ENCODE measurements at regions not wholly inside any gene's neighbourhood (a gene's known extent, or its start where the extent isn't known, plus 50 kb on each side); places are given as distances from the start of the nearest gene placed in this dataset.
"Not testable (repeated sequence)": the region's sequence is repeated elsewhere in the genome, so short reads cannot be mapped to it uniquely, and the experiment has no call there.

DNA sequence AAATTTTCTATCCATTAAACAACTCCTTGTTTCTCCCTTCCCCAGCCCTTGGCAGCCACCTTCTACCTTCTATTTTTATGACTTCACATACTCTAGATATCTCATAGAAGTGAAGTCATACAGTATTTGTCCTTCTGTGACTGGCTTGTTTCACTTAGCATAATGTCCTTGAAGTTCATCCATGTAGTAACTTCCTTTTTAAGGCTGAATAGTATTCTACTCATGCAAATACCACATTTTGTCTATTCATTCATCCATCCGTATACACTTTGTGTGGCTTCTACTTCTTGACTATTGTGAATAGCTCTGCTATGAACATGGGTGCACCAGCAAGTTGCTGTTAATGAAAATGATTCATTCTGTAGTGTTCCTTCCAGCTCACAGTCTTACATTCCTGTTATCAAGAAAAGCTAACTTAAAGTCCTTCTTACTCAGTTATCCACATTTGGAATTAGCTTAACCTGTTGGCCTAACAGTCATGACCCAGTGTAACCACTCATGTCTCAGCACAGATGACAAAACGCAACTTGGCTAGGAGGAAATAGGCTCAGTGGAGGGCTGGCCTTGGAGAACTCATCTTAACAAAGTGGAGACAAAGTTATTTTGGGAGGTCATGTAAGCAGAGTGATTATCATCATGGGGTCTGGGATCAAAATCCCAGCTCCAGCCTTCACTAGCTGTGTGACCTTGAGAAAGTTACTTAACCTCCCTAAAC is 129.7 kb upstream of the MAP3K1 start:
- DNase-seq, result no peak

DNA sequence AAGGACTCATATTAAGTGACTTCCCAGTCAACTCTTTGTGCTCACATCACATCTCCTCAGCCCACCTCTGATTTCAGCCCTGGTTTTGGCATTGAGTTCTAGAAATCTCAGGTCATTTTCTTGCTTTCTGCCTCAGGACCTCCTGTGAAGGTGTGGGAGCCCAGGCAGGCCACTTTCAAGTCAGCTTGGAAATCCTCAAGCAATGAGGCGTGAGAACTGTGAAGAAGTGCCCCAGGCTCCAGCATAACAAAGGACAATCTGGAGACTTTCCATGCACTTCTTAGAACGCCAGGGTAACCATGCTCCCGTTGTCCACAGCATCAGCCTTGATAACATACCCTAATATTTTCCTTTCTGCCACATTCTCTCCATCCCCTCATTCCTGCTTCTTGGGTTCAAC is 131.2 kb upstream of the MAP3K1 start:
- no peak for DNase-seq

DNA sequence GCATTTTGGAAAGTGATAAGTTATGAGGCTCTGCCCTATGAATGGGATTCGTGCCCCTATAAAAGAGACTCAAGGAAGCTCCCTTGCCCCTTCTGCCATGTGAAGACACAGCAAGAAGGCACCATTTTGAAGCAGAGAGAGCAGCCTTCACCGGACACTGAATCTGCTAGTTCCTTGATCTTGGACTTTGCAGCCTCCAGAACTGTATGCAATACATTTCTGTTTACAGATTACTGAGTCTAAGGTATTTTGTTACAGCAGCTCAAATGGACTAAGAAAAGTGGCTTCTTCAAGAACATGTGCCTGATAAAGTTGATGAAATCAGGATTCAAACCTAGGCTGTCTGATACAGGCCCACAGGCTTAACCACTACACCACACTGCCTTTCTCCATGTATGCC is 131.6 kb upstream of the MAP3K1 start:
- DNase-seq, result no peak

DNA sequence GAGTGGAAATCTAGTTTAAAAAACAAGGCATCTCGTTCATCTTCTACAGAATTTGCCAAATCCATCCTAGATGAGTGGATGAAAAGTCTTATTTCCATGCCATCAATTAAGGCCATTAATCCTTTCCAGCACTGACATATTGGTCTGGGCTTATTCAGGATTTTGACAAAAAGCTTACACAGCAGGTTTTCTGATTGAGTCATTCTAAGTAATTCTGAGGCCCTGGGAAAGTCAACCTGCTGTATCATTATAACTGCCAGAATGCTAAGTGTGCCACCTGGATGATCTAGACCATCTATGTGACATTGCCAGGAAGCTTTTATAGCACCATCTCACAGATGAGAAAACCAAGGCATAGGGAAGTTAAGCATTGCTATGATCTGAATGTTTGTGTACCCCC is 132.1 kb upstream of the MAP3K1 start:
- DNase-seq, result no peak

DNA sequence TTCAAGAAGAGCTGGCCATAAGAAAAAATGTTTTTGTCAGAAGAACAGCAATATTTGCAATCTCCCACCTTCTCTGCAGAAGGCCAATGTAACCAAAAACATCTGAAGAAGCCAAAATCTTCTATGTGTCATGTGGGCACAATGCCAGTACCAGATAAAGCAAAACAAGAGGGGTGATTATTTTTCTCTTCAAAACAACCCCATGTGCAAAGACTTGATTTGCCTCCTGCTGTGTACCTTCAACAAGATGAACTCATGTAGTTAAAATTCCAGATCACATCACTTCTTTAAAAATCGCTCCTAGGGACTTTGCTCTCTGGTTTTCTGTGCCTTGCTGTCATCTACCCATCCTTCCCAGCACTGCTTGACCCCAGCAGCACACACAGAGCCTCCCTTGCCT is 134.0 kb upstream of the MAP3K1 start:
- DNase-seq, result no peak

DNA sequence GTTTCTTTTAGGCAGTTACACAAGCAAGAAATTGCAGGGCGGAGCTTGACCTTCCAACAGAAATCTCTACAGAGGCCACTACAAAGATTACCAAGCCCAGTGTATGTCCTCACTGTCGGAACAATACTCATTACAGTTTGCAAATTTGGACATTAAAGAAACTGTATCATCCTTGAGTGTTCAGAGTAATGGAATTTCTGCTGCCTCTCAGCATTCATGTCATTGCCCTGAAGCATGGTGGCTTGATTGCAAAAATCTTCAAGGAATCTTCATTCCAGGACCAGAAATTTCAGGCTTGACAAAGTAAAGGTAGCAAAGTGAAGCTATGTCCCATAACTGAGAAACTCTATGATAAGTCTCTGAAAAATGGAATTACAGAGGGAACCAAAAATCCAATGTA is 134.6 kb upstream of the MAP3K1 start:
- DNase-seq, result no peak

DNA sequence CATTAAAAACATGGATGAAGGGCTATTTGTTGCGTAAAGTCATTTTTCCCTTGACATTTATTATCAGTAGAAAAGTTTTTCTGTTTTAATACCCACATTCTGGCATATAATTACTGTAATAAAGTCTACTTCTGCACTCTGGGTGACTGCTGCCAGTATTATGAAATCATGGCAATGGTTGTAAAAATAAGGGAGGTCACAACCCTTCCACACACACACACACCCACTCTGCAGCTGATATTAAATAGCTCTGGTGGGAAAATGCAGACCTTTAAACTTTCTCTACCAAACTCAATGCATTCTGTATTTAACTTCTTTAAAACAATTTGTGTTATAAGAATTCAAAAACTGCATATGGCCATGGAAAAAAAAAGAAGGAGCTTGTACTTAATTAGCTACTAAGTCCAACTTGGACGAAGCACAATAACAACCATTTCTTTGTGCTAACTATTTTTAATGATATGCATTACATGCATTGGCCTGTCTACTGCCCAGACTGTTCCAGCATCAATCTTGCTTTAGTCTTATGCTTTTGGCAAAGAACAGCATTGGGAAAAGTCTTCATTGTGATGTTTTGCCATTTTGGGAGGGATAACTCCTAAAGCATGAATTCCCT is 137.6 kb upstream of the MAP3K1 start:
- DNase-seq, result no peak

DNA sequence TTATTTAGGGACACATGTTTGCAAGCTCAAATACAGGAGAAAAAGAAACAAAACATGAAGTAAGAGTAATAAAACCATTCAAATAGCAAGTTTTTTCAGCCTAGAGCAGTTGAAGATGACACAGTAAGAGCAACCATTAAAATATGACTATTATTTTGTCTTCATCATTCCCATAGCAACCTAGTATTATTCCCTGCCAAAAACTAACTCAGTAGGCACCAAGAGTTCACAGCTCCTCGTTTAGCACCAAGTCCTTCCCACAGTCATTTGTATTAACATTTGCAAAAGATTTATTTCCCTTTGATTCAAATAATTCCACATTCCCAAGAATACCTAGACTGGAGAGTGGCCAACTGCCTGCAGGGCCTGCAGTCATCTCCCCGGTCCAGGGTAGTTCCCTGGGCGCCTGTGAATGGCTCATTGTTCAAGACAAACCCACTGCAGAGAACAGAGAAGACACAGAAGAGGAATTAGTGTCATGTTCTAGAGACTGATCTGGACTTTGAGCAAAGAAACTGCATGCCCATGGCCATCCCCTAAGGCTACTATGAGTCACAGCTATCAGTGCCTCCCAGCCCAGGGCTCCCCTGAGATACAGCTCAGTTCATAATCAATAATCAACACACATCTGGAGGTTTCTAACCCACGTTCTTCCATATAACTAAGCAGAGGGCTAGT is 139.1 kb upstream of the MAP3K1 start:
- no peak for DNase-seq

DNA sequence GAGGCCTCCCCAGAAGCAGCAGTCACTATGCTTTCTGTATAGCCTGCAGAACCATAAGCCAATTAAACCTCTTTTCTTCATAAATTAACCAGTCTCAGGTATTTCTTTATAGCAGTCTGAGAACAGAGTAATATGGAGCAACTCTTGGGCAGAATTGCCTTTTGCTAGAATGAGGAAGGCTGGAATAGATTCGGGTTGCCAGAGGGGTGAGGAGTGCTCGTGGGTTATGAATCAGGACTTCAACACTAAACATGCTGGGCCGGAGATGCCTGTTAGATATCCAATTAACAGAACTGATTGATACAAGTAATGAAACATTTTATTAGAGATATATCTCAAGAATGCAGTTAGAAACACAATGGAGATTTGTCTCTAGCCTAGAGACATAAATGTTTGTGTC is 140.9 kb upstream of the MAP3K1 start:
- no peak for DNase-seq

DNA sequence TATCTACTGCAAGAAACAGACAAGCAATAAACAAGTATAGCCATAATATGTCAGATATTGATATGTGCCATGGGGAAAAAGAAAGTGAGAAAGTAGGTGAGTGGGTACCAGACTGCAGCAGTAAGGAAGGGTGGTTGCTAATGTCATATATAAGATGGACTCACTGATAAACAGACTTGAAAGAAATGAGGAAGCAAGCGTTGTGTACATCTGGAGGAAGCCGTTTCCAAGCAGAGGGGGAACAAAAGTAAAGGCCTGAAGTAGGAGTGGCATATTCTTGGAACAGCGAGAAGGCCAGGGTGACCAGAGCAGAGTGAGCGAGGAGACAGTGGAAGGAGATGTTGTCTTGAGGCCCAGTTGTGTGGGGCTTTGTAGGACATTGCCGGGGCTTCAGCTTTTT is 142.2 kb upstream of the MAP3K1 start:
- no peak for DNase-seq

DNA sequence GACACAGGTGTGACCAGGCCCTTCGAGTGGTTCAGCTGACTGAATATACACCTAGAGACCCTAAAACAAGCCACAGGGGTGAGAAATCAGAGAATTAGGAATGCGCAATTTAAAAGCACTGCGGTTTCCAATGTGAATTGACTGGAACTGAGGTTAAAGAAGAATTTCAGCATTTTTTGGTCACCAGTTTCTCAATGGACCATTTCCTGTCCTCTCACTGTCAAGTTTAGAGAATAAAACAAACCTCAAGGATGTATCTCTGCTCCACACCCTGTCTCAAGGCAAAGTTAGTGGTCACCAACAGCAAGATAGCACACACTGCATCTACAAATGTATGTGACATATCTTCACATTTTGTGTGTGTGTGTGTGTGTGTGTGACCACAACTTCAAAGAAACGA is 143.8 kb upstream of the MAP3K1 start:
- DNase-seq, result no peak

DNA sequence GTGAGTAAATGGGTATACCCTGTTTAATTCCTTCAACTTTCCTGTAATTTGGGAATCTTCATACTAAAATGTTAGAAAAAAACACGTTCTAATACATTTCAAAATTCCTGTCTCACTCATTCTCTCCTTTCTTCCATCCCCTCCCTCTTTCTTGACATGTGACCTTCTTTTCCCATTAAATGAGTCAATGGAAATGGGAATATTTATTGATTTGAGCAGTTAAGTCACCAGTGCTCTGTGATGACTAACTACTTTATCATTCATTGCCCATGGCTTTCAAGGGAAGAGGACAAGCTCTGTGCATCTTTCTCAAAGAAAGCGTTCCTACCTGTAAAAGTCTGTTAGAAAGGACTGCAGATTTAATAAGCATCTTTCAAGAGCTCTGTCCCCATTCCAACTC is 144.4 kb upstream of the MAP3K1 start:
- no peak for DNase-seq

DNA sequence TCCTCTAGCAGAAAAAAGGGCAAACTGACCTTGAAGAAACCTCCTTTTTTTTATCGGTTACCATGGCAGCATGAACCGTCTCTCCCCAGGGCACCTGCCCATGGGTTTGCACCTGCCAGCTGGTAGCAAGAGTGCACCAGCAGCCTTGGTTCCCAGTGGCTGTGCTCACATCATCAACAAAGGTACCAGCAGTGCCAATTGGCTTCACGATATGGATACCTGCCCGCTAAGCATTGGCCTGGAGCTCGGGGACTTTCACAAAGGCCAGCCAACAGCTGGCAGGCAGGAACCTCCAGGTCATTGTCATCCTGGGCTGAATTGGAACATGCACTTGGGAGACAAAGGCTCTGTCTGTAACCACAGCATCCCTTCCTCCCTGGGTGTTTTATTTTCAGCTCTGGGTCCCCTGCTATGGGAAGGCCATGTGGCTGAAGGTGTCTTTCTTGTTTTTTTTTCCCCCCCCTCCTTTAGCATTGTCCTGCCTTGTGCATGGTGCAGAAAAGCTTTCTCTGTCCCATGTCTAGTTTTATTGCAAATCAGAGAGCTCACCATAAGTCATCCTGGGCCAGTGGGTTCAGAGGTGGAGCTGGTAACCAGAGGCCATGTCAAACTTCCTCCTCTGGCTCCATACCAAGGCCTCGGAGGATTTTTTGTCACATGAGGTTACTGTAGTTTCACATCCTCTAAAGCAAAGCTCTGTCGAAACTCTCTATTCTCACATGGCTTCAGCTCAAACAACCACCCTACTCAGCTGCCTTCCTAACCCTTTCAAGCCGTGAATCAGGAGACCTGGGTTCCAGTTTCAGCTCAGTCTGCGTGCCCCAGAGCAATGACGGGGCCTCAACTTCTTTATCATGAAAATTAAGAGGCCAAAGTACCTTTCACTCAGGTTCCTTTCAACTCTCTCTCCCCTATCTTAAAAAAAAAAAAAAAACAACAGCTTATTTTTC is 145.5 kb upstream of the MAP3K1 start:
- no peak for DNase-seq

DNA sequence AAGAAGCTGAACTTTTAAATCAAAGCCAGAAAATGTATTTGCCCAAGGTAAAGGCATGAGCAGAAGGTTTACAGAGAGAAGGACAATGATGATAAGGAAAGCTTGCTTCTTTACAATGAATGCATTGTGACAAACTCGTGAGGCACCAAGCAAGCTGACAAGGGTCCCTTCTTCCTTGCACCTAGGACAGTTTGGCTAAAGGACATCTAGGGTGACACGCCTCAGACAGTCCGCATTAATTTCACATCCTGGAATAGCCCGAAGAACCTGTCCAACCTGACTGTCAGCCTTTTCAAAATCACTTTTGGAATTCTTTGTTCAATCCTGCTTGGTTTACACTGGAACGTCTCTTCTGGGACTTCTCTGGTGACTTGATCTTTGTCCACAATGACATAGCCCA is 146.4 kb upstream of the MAP3K1 start:
- no peak for DNase-seq

DNA sequence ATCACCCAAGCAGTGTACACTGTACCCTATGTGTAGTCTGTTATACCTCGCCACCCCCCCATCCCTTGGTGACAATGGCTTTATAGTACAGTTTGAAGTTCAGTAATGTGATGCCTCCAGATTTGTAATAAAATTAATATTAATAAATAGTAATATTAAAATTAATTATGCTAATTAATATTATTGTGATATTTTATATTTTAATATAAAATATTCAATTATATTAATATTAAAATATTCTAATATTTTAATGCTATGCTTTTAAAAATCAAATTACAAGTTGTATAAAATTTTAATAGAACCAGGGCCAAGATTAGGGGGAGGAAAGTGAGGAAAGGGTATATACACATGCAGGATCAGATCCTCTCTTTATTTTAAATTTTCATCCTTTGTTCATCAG is 147.7 kb upstream of the MAP3K1 start:
- DNase-seq, result no peak

DNA sequence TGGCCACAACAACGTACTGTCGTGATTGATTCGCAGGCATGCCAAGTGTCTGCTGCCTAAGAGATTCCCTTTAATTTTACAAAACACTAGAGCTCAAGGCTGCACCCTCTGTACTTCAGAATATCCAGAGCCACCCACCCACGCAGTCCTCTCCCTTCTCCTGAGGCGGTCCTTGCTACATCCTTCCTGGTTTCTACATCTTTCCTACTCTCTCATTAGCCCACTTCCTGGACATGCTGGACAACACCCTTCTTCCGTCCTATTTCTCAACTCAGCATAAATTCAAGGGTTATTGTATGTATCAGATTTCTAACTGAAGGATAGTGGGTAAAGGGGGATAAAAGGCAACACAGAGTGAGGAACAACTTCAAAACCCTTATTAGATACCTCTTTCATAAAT is 148.4 kb upstream of the MAP3K1 start:
- DNase-seq, result no peak

DNA sequence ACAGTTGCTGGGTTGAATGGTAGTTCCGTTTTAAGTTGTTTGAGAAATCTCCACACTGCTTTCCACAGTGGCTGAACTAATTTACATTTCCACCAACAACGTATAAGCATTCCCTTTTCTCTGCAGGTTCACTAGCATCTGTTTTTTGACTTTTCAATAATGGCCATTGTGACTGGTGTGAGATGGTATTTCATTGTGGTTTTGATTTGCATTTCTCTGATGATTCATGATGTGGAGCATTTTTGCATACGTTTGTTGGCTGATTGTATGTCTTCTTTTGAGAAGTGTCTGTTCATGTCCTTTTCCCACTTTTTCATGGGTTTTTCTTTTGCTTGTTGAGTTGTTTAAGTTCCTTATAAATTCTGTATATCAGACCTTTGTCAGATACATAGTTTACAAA is 150.2 kb upstream of the MAP3K1 start:
- not testable (repeated sequence) for DNase-seq

DNA sequence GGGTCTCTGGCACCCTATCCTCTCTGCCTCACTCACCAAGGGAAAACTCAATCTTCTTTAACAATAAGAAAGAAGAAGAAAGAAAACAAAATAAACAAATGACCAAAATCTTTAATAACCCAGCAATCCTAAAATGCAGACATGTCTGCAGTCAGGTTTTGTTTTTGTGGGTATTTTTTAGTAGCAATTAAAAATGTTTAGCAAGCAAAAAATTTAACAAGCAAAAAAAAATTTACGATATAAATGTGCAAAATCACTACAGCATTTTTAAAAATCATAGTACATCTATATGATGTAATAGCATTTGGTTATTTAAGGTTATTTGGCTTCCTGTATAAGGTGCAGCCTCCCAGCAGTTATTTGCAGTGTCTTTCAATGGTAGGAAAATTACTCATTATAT is 151.3 kb upstream of the MAP3K1 start:
- no peak for DNase-seq

DNA sequence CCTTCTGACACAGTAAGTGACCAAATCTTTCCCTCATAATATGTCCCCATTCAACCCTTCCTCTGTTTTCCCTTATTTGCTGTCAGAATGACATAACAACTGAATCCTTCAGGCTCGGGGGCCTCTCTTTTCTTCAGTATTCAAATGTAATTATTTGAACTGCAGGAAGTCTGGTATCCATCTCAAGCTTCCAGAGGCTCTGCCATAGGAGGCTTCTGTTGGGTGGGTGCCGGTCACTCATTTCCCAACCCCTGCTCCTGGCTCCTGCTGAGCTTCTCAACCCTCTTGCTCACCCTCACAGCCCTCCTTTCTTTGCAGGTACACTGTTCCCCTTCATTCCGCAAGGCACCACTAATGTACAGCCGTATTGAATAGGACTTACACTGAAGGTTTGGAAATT is 151.8 kb upstream of the MAP3K1 start:
- DNase-seq, result no peak

DNA sequence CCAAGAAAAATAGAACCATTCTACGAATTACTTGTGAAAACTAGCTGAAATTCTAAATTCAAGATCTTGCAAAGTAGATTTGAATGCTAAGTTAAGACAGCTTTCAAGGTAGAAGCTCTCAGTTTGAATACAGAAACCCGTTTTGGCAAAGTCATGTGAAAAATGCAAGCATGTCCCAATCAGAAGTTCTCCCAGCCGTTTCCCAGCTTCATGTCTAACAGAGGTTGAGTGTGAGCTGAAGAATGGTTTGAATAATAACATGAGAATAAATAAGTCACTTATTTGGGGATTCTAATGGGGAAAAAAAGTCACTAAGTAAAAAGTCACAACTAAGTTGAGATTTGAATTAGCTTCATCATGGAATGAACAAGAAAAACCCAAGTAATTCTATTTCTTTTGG is 152.5 kb upstream of the MAP3K1 start:
- no peak for DNase-seq

DNA sequence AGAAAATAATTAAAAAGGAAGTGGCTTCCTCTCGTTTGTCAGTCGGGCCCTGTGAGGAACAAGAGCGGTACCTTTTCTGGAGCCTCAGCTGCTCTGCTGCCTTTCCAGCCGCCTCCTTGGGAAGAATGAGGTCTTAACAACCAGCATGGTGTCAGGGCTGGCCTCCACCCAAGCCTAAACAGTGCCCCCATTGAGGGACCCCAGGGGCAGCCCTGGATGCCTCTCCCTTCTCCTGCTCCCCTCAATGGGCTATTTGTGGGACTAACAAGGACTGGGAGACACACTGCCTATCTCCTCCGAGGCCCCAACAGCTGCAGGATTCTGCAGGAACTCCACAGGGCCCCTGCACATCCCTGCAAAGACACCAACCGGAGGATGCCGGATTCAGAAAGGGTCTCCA is 155.4 kb upstream of the MAP3K1 start:
- DNase-seq, result no peak

DNA sequence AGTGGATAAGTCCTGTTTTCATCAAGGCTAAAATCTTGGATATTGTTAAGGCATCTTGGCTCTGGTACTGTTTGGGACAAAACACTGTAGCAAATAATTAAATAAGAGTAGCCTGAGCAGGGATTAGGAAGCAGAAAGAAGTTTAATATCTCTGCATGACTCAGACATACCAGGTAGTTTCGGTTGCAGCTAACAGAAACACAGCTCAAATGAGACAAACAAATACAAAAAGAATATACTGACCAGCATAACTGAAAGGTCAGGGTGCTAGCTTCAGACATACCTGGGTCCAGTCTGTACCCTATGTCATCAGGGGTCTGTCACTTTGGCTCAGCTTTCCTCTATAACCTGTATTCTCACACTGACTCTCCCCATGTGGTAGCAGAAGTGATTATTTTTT is 156.4 kb upstream of the MAP3K1 start:
- no peak for DNase-seq

All from 8988T (cell line).